ENCODE measurements at regions not wholly inside any gene's neighbourhood (a gene's known extent, or its start where the extent isn't known, plus 50 kb on each side); places are given as distances from the start of the nearest gene placed in this dataset.
"Not testable (repeated sequence)": the region's sequence is repeated elsewhere in the genome, so short reads cannot be mapped to it uniquely, and the experiment has no call there.

DNA sequence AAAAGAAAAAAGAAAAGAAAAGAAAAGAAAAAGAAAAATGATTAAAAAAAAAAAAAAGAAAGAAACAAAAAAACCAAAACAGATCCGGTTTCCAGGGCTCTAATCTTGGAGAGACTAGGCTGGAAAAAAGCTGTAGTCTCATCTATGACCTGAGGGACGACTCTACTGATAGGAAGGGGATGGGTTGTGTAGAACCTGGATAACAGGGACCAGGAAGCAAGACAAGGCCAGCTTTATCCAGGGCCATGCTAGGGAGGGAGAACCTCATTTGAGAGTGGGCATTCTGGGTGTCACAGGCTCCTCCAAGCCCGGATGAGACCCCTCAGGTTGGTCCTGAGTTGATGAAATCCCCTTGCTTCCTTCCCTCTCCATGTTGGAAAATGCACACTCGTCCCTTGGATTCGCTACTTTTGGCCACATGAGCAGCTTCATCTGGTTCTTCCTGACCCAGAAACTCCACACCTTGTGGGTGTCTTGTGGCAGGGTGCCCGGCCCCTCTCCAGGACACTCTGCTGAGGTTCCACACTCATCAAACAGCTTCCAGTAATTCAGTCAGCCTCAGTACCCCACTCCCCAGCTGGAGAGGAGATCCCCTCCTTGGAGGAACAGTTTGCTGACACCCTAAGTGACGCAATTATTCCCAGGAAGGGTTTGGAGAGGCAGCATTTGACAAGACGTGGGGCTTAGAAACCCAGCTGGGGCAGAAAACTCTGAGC lies 71.1 kb upstream of the LHFPL2 start:
- DNase-seq = no peak
- 76 to 83% methylated on average over 7 to 8 of the region's 8 CpGs for WGBS, 2 donors

DNA sequence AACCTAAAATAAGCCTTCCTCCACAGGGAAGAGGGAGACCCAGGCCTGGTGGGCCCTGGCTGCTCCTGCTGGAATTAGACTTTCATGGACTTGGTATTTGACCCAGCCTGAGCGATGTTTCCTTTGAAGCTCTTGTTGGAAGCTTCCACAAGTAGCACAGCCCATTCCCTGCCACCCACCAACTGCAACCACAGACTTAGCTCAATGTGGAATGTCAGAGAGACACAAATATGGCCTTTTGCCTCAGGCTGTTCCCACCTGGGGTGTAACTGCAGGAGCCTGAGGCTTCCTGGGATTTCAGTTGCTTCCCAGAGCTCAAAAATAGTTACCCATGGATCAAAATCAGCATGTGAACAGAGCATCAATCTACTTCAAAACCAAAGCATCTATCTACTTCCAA lies 70.3 kb upstream of the LHFPL2 start:
- no peak overlapping the region for H3K27ac ChIP-seq
- TF ChIP-seq POLR2A (IDR thresholded peaks at IDR 0.05) = no peak
- TF ChIP-seq, protein P1, sequence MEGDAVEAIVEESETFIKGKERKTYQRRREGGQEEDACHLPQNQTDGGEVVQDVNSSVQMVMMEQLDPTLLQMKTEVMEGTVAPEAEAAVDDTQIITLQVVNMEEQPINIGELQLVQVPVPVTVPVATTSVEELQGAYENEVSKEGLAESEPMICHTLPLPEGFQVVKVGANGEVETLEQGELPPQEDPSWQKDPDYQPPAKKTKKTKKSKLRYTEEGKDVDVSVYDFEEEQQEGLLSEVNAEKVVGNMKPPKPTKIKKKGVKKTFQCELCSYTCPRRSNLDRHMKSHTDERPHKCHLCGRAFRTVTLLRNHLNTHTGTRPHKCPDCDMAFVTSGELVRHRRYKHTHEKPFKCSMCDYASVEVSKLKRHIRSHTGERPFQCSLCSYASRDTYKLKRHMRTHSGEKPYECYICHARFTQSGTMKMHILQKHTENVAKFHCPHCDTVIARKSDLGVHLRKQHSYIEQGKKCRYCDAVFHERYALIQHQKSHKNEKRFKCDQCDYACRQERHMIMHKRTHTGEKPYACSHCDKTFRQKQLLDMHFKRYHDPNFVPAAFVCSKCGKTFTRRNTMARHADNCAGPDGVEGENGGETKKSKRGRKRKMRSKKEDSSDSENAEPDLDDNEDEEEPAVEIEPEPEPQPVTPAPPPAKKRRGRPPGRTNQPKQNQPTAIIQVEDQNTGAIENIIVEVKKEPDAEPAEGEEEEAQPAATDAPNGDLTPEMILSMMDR (IDR thresholded peaks at IDR 0.05) = no peak
- no peak for ATAC-seq

More for the DNA sequence above, 71.1 kb upstream of the LHFPL2 start:
- no peaks in the 10 kb centered on the region for H3K4me1 ChIP-seq
- H3K27ac ChIP-seq = no peak overlapping the region
- H3K27me3 ChIP-seq = no peaks in the 10 kb centered on the region
- TF ChIP-seq, protein P1 (IDR thresholded peaks at IDR 0.05) = no peak
- no peak for TF ChIP-seq POLR2A (IDR thresholded peaks at IDR 0.05)
- no peak overlapping the region for H3K4me3 ChIP-seq
- H3K9me3 ChIP-seq = no peaks in the 10 kb centered on the region
- intact Hi-C loops (cut with DNase I) = no loop called here
- H3K36me3 ChIP-seq (replicated peaks in 1 of 2; ENCODE audit: insufficient read depth in 1 of 2, low read depth in 2 of 2) = no peaks in the 10 kb centered on the region
- ATAC-seq = no peak

DNA sequence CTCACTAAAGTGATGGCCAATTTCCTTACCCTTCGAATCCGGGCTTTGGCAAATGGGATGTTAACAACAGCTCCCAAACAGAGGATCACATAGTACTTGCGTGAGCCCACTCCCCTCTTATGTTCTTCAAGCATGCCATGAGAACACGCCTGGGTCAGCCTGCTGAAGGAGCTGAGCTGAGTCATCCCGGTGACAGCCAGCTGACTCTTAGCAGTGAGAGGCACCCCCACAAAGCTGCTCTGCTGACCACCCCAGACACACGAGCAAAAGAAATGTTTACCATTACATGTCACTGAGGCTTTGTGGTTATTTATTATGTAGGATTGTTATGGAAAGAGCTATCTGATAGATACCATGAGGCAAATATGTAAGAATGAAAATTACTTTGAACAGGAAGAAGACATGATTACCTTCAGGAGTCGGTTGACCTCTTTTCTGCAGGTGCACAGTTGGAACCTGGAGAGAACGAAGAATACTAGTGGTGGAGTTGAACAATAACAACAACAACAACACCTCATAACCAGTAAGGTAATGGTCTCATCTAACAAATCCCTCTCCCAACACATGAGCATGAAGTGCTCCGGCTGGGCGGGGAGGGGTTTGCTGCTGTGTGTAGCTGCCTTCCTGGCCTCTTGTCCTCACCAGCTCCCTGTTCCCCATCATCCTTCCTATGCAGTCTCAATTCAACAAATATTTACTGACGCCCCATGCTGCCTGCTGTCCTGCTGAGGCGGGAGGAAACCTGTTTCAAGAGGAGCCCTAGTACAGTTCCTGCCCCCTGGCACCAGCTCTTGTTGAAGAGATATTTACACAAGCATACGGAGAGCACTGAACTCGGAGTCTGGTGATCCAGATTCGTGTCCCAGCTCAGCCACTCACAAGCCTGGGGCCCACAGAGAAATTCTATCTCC lies 69.4 kb upstream of the LHFPL2 start:
- Histone ChIP-seq H3K4me3 (no peak overlapping the region), H3K9me3 (no peaks in the 10 kb centered on the region), H3K4me1 (no peaks in the 10 kb centered on the region), H3K36me3 (replicated peaks in 1 of 2; ENCODE audit: insufficient read depth in 1 of 2, low read depth in 2 of 2) (no peaks in the 10 kb centered on the region), H3K27me3 (no peaks in the 10 kb centered on the region), H3K27ac (no peak overlapping the region)
- no peak for ATAC-seq
- no peak for TF ChIP-seq POLR2A (IDR thresholded peaks at IDR 0.05)
- TF ChIP-seq, protein P1 (IDR thresholded peaks at IDR 0.05) = no peak
- intact Hi-C loops (cut with DNase I) = no loop called here
- 79 to 80% methylated on average over 15 of the region's 15 CpGs for WGBS, 2 donors
- no peak for DNase-seq

More for the DNA sequence above, 70.3 kb upstream of the LHFPL2 start:
- Histone ChIP-seq H3K36me3 (replicated peaks in 1 of 2; ENCODE audit: insufficient read depth in 1 of 2, low read depth in 2 of 2) (no peaks in the 10 kb centered on the region), H3K4me1 (no peaks in the 10 kb centered on the region), H3K4me3 (no peak overlapping the region), H3K27me3 (no peaks in the 10 kb centered on the region), H3K9me3 (no peaks in the 10 kb centered on the region)
- intact Hi-C loops (cut with DNase I) = no loop called here
- WGBS, 2 donors = 83 to 89% methylated on average over 1 of the region's 1 CpG
- no peak for DNase-seq

DNA sequence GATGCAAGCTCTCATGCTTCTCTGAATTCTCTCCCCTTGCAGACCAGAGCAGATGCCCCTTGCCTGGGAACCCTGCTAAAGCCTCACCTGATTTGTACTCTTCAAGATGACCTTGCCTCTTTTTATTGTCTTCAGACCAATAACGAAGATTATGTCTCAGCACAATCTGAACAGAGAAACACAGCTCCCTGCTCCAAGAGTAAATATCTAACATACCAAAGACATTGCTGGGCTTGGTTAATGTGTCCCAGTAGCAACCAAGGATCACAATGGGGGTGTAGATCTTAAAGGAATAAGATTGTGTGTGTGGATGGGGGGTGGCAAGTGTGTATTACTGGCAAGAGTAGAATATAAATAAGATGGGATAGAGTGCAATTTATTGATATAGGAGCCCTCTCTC lies 67.6 kb upstream of the LHFPL2 start:
- TF ChIP-seq, protein P1 (IDR thresholded peaks at IDR 0.05) = no peak
- TF ChIP-seq POLR2A (IDR thresholded peaks at IDR 0.05) = no peak
- no peak overlapping the region for H3K27ac ChIP-seq
- ATAC-seq (no peak), DNase-seq (no peak)
- H3K9me3 ChIP-seq = no peaks in the 10 kb centered on the region
- 12 to 33% methylated on average over 1 of the region's 1 CpG for WGBS, 2 donors
- H3K4me3 ChIP-seq = no peak overlapping the region
- H3K4me1 ChIP-seq = no peaks in the 10 kb centered on the region
- intact Hi-C loops (cut with DNase I) = no loop called here
- H3K36me3 ChIP-seq (replicated peaks in 1 of 2; ENCODE audit: insufficient read depth in 1 of 2, low read depth in 2 of 2) = no peaks in the 10 kb centered on the region
- H3K27me3 ChIP-seq = no peaks in the 10 kb centered on the region

DNA sequence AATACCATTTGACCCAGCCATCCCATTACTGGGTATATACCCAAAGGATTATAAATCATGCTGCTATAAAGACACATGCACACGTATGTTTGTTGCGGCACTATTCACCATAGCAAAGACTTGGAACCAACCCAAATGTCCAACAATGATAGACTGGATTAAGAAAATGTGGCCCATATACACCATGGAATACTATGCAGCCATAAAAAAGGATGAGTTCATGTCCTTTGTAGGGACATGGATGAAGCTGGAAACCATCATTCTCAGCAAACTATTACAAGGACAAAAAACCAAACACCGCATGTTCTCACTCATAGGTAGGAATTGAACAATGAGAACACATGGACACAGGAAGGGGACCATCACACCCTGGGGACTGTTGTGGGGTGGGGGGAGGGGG lies 66.8 kb upstream of the LHFPL2 start:
- H3K4me3 ChIP-seq; intact Hi-C loops (cut with DNase I); H3K27me3 ChIP-seq; H3K36me3 ChIP-seq (replicated peaks in 1 of 2; ENCODE audit: insufficient read depth in 1 of 2, low read depth in 2 of 2); H3K27ac ChIP-seq; DNase-seq; H3K4me1 ChIP-seq; H3K9me3 ChIP-seq; ATAC-seq: not testable (repeated sequence)
- 81 to 95% methylated on average over 3 of the region's 3 CpGs for WGBS, 2 donors

DNA sequence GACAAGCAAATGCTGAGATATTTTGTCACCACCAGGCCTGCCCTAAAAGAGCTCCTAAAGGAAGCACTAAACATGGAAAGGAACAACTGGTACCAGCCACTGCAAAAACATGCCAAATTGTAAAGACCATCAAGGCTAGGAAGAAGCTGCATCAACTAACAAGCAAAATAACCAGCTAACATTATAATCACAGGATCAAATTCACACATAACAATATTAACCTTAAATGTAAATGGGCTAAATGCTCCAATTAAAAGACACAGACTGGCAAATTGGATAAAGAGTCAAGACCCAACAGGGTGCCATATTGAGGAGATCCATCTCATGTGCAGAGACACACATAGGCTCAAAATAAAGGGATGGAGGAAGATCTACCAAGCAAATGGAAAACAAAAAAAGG lies 63.1 kb upstream of the LHFPL2 start:
- H3K36me3 ChIP-seq (replicated peaks in 1 of 2; ENCODE audit: insufficient read depth in 1 of 2, low read depth in 2 of 2); intact Hi-C loops (cut with DNase I); H3K4me3 ChIP-seq: not testable (repeated sequence)

DNA sequence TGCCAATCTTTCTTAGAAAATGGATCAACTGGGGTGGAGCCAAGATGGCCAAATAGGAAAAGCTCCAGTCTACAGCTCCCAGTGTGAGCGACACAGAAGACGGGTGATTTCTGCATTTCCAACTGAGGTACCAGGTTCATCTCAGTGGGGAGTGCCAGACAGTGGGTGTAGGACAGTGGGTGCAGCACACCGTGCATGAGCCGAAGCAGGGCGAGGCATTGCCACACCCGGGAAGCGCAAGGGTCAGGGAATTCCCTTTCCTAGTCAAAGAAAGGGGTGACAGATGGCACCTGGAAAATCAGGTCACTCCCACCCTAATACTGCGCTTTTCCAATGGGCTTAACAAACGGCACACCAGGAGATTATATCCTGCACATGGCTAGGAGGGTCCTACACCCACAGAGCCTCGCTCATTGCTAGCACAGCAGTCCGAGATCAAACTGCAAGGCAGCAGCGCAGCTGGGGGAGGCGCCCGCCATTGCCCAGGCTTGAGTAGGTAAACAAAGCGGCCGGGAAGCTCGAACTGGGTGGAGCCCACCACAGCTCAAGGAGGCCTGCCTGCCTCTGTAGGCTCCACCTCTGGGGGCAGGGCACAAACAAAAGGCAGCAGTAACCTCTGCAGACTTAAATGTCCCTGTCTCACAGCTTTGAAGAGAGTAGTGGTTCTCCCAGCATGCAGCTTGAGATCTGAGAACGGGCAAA lies 61.3 kb upstream of the LHFPL2 start:
- DNase-seq; ATAC-seq; H3K27me3 ChIP-seq; intact Hi-C loops (cut with DNase I); H3K27ac ChIP-seq; H3K4me1 ChIP-seq; H3K4me3 ChIP-seq; H3K9me3 ChIP-seq; H3K36me3 ChIP-seq (replicated peaks in 1 of 2; ENCODE audit: insufficient read depth in 1 of 2, low read depth in 2 of 2): not testable (repeated sequence)
- 92 to 95% methylated on average over 13 to 17 of the region's 18 CpGs for WGBS, 2 donors

More for the DNA sequence above, 63.1 kb upstream of the LHFPL2 start:
- H3K27me3 ChIP-seq, DNase-seq, ATAC-seq, H3K27ac ChIP-seq, H3K9me3 ChIP-seq, H3K4me1 ChIP-seq: not testable (repeated sequence)
